Neural cell (in vitro differentiated cells): ENCODE measurements at regions not wholly inside any gene's neighbourhood (a gene's known extent, or its start where the extent isn't known, plus 50 kb on each side); places are given as distances from the start of the nearest gene placed in this dataset.

ENCODE experiments used
- H2AFZ ChIP-seq: fragments of 200-600, 300-800 bp; sonication (generic), shearing (Covaris generic); 2 replicates; pipeline ENCODE4 v1.6.0; 2014; ENCODE audit warnings: low read depth, mild to moderate bottlenecking, antibody characterized with exemption, low read length, moderate library complexity
- H3F3A ChIP-seq: fragments of 200-600 bp; shearing (Covaris generic); 2 replicates; pipeline ENCODE4 v1.6.1; 2016; ENCODE audit warnings: mild to moderate bottlenecking, moderate library complexity, mixed read lengths, antibody characterized with exemption, low read length; ENCODE audit not compliant: insufficient read depth, poor library complexity, severe bottlenecking
- H3K27ac ChIP-seq: fragments of 200-600, 300-800 bp; sonication (generic), shearing (Covaris generic); 2 replicates; pipeline ENCODE4 v1.5.1; 2014; ENCODE audit warnings: mild to moderate bottlenecking, low read length, moderate library complexity
- H3K27me3 ChIP-seq: fragments of 300-800, 200-600 bp; sonication (generic), shearing (Covaris generic); 2 replicates; pipeline ENCODE4 v1.6.0; 2014; ENCODE audit warnings: mild to moderate bottlenecking, low read depth, low read length, moderate library complexity; ENCODE audit not compliant: insufficient read depth
- H3K36me3 ChIP-seq: fragments of 300-800, 200-600 bp; sonication (generic), shearing (Covaris generic); 2 replicates; pipeline ENCODE4 v1.5.1; 2014; ENCODE audit warnings: mild to moderate bottlenecking, antibody characterized with exemption, low read length, moderate library complexity; ENCODE audit not compliant: insufficient read depth
- H3K4me2 ChIP-seq: fragments of 300-800, 200-600 bp; sonication (generic), shearing (Covaris generic); 2 replicates; pipeline ENCODE4 v1.6.0; 2014; ENCODE audit warnings: mild to moderate bottlenecking, low read length
- H3K4me3 ChIP-seq: fragments of 300-800, 200-600 bp; sonication (generic), shearing (Covaris generic); 2 replicates; pipeline ENCODE4 v1.5.1; 2014; ENCODE audit warnings: mild to moderate bottlenecking, low read length, moderate library complexity
- H3K79me2 ChIP-seq: fragments of 200-600 bp; shearing (Covaris generic); replicated peaks from 2 replicates; pipeline ENCODE4 v1.6.0; 2014; ENCODE audit warnings: mild to moderate bottlenecking, low read length, moderate library complexity; ENCODE audit not compliant: insufficient read depth
- H3K9ac ChIP-seq: fragments of 300-800, 200-600 bp; sonication (generic), shearing (Covaris generic); 2 replicates; pipeline ENCODE4 v1.6.1; 2016; ENCODE audit warnings: mild to moderate bottlenecking, low read length, mixed read lengths
- H3K9me2 ChIP-seq: fragments of 200-600 bp; shearing (Covaris generic); 2 replicates; pipeline ENCODE4 v1.6.1; 2016; ENCODE audit warnings: mild to moderate bottlenecking, low read length, mixed read lengths; ENCODE audit not compliant: insufficient read depth
- H3K9me3 ChIP-seq: fragments of 200-600, 300-800 bp; sonication (generic), shearing (Covaris generic); 2 replicates; pipeline ENCODE4 v1.6.1; 2016; ENCODE audit warnings: mild to moderate bottlenecking, mixed run types, low read length, moderate library complexity, mixed read lengths
- H4K20me1 ChIP-seq: fragments of 200-600 bp; shearing (Covaris generic); 2 replicates; pipeline ENCODE4 v1.6.1; 2016; ENCODE audit warnings: mild to moderate bottlenecking, mixed run types; ENCODE audit not compliant: insufficient read depth
- CTCF ChIP-seq: fragments of 450-650 bp; IDR thresholded peaks from 2 replicates; pipeline ENCODE4 v1.5.1; 2014; ENCODE audit warnings: antibody characterized with exemption, mild to moderate bottlenecking, moderate library complexity; ENCODE audit not compliant: poor library complexity, severe bottlenecking
- EP300 ChIP-seq: fragments of 450-650 bp; conservative IDR thresholded peaks from 2 replicates; pipeline ENCODE4 v1.6.1; 2014; ENCODE audit warnings: antibody characterized with exemption, mild to moderate bottlenecking, moderate library complexity; ENCODE audit not compliant: poor library complexity, severe bottlenecking
- EZH2 ChIP-seq: fragments of 200-600, 300-800 bp; shearing (Covaris generic), sonication (generic); IDR thresholded peaks from 2 replicates; pipeline ENCODE4 v1.6.1; 2014; ENCODE audit warnings: antibody characterized with exemption, low read length, borderline replicate concordance, mild to moderate bottlenecking; ENCODE audit not compliant: insufficient read depth, poor library complexity, severe bottlenecking
- MXI1 ChIP-seq: fragments of 450-650 bp; conservative IDR thresholded peaks from 2 replicates; pipeline ENCODE4 v1.6.1; 2014; ENCODE audit warnings: antibody characterized with exemption, mild to moderate bottlenecking; ENCODE audit not compliant: poor library complexity, severe bottlenecking
- POLR2AphosphoS5 ChIP-seq: IDR thresholded peaks from 2 replicates; pipeline ENCODE4 v1.6.1; 2012
- RAD21 ChIP-seq: fragments of 450-650 bp; conservative IDR thresholded peaks from 2 replicates; pipeline ENCODE4 v1.6.1; 2014; ENCODE audit warnings: antibody characterized with exemption, mild to moderate bottlenecking, moderate library complexity
- SMC3 ChIP-seq: fragments of 450-650 bp; conservative IDR thresholded peaks from 2 replicates; pipeline ENCODE4 v1.6.1; 2014; ENCODE audit warnings: antibody characterized with exemption, mild to moderate bottlenecking, moderate library complexity; ENCODE audit not compliant: poor library complexity
- TAF1 ChIP-seq: IDR thresholded peaks from 2 replicates; pipeline ENCODE4 v1.6.1; 2012; ENCODE audit warnings: low read depth
- TF ChIP-seq, protein P1 (sequence below): IDR thresholded peaks from 2 replicates; pipeline ENCODE4 v1.6.1; 2012; ENCODE audit warnings: borderline replicate concordance

DNA sequence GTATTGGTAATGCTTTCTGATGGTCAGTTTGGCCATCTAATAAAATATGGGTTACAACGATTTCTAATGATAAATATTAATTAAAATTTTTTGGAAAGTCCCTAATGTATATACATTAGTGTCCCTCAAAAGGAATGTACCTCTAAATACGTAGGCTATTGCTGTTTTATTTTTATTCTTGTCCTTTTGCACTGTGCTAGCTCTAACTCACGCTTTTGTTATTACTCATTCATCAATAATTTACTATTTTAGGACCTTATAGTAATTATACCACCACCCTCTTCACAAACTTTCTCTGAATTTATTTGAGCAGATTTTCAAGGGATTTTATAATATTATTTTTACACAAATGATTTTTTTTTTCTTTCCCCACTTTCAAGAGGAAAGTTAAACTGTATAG lies 795.9 kb upstream of the PCDH9 start:
- Histone ChIP-seq H3K36me3 (no peaks in the 10 kb centered on the region), H4K20me1 (no peaks in the 10 kb centered on the region)
- TF ChIP-seq POLR2AphosphoS5 (no peak), SMC3 (no peak), TAF1 (no peak), RAD21 (no peak), EZH2 (no peak), CTCF (no peak), EP300 (no peak), MXI1 (no peak)
- TF ChIP-seq, protein P1, sequence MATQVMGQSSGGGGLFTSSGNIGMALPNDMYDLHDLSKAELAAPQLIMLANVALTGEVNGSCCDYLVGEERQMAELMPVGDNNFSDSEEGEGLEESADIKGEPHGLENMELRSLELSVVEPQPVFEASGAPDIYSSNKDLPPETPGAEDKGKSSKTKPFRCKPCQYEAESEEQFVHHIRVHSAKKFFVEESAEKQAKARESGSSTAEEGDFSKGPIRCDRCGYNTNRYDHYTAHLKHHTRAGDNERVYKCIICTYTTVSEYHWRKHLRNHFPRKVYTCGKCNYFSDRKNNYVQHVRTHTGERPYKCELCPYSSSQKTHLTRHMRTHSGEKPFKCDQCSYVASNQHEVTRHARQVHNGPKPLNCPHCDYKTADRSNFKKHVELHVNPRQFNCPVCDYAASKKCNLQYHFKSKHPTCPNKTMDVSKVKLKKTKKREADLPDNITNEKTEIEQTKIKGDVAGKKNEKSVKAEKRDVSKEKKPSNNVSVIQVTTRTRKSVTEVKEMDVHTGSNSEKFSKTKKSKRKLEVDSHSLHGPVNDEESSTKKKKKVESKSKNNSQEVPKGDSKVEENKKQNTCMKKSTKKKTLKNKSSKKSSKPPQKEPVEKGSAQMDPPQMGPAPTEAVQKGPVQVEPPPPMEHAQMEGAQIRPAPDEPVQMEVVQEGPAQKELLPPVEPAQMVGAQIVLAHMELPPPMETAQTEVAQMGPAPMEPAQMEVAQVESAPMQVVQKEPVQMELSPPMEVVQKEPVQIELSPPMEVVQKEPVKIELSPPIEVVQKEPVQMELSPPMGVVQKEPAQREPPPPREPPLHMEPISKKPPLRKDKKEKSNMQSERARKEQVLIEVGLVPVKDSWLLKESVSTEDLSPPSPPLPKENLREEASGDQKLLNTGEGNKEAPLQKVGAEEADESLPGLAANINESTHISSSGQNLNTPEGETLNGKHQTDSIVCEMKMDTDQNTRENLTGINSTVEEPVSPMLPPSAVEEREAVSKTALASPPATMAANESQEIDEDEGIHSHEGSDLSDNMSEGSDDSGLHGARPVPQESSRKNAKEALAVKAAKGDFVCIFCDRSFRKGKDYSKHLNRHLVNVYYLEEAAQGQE, result no peak

GRCh38 chr13:68025604-68026003 lies 795.5 kb upstream of the PCDH9 start:
- H3K27me3 ChIP-seq, result no peaks in the 10 kb centered on the region
- no peak overlapping the region for H3K4me3 ChIP-seq
- H3K36me3 ChIP-seq, result no peaks in the 10 kb centered on the region
- no peak overlapping the region for H3K4me2 ChIP-seq
- H3K9ac ChIP-seq, result no peak overlapping the region
- H3K79me2 ChIP-seq, result no peaks in the 10 kb centered on the region
- no peaks in the 10 kb centered on the region for H3K9me2 ChIP-seq
- no peak overlapping the region for H2AFZ ChIP-seq
- H3F3A ChIP-seq, result no peaks in the 10 kb centered on the region
- TF ChIP-seq TAF1 (no peak), CTCF (no peak), POLR2AphosphoS5 (no peak), EZH2 (no peak), SMC3 (no peak), EP300 (no peak), RAD21 (no peak)
- no peaks in the 10 kb centered on the region for H4K20me1 ChIP-seq
- H3K27ac ChIP-seq, result no peak overlapping the region
- H3K9me3 ChIP-seq, result no peaks in the 10 kb centered on the region

More for the DNA sequence above, 795.9 kb upstream of the PCDH9 start:
- no peak overlapping the region for H3K27ac ChIP-seq
- no peak overlapping the region for H3K4me3 ChIP-seq
- no peaks in the 10 kb centered on the region for H3K27me3 ChIP-seq
- H3K9me2 ChIP-seq, result no peaks in the 10 kb centered on the region
- H3F3A ChIP-seq, result no peaks in the 10 kb centered on the region
- H3K9ac ChIP-seq, result no peak overlapping the region
- H3K9me3 ChIP-seq, result no peaks in the 10 kb centered on the region
- H3K4me2 ChIP-seq, result no peak overlapping the region
- H2AFZ ChIP-seq, result no peak overlapping the region
- H3K79me2 ChIP-seq, result no peaks in the 10 kb centered on the region
